GM21737 (cell line): ENCODE measurements at regions not wholly inside any gene's neighbourhood (a gene's known extent, or its start where the extent isn't known, plus 50 kb on each side); places are given as distances from the start of the nearest gene placed in this dataset.

Experiments used
- ATAC-seq: cut with Tn5 transposase; IDR thresholded peaks from one replicate; pipeline ENCODE4 v1.9.1; 2021; ENCODE audit warnings: mild to moderate bottlenecking, moderate library complexity; ENCODE audit not compliant: unreplicated experiment

GRCh38 chr22:49064836-49065235, 762.8 kb downstream of the BRD1 start:
- ATAC-seq: no peak

GRCh38 chr22:49063545-49063890, 764.2 kb downstream of the BRD1 start:
- ATAC-seq: no peak

- ATAC-seq: no peak
Observed at GRCh38 chr22:49062802-49063544, 764.7 kb downstream of the BRD1 start.

GRCh38 chr22:49062155-49062801, 765.4 kb downstream of the BRD1 start:
- no peak for ATAC-seq

GRCh38 chr22:49057910-49058309, 769.8 kb downstream of the BRD1 start:
- no peak for ATAC-seq

GRCh38 chr22:49056301-49056700, 771.4 kb downstream of the BRD1 start:
- no peak for ATAC-seq

DNA sequence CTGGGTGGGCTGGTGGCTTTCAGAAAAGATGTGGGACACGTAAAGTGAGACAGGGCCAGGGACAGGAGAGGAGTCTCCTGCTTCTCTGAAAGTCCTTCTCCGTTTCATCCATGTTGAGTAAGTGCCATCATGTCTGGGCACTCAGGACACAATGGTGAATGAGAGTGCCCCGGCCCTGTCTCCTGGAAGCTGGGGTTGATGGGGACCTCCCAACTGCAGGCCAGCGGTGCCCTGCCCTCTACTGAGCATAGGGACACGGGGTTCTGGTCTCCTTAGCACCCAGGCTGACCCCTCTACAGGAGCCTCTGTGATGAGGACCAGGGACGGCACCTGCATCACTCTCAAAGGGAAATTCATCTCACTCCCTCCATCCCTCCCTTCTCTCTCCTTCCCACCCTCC, 772.3 kb downstream of the BRD1 start:
- no peak for ATAC-seq

GRCh38 chr22:49053578-49053977, 774.1 kb downstream of the BRD1 start:
- ATAC-seq: no peak

DNA sequence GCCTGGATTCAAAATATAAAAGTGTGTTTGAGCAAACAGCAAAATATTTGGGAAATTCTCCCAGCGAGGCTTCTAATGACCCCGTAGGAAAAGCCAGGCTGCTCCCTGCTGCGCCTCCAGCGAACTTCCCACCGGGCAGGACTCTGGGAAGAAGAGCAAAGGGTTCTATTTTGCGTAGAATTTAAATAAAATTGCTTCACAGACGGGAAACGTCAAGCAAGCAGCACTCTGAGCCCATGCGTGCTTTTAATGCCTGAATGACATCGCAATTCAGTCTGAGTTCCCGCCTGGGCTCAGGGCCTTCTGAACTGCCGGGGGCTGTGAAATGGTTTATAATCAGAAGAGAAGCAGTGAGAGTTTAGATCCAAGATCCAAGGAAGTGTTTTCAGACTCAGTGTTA, 775.1 kb downstream of the BRD1 start:
- no peak for ATAC-seq

DNA sequence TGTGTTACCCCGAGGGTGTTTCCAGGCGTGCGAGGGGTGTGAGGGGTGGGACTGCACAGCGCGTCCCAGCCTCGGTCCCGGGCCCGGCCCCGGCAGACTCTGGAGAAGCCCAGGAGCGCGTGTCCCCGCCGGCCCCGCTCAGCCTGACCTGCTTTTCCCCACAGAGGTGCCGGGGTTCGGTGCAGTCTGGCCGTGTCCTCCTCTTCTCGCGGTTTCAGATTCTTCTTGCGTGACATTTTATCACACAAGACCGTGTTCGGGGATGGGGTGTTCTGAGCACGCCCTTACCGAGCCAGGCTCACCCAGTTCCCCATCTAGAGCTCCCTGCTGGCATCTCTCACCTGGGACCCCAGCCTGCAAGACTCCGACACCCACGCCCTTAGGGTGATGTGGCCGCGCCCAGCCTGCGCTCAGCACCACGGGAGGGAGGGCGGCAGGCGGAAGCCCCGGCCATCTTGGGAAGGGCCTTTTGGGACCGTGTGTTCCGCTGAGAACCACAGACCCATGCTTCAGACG, 775.6 kb downstream of the BRD1 start:
- no peak for ATAC-seq

- ATAC-seq: no peak
Observed at GRCh38 chr22:49051491-49052022, 776.1 kb downstream of the BRD1 start.

GRCh38 chr22:49049691-49050090, 778.0 kb downstream of the BRD1 start:
- no peak for ATAC-seq

GRCh38 chr22:49048591-49048990, 779.1 kb downstream of the BRD1 start:
- ATAC-seq: no peak

GRCh38 chr22:49047447-49047846, 780.2 kb downstream of the BRD1 start:
- no peak for ATAC-seq

DNA sequence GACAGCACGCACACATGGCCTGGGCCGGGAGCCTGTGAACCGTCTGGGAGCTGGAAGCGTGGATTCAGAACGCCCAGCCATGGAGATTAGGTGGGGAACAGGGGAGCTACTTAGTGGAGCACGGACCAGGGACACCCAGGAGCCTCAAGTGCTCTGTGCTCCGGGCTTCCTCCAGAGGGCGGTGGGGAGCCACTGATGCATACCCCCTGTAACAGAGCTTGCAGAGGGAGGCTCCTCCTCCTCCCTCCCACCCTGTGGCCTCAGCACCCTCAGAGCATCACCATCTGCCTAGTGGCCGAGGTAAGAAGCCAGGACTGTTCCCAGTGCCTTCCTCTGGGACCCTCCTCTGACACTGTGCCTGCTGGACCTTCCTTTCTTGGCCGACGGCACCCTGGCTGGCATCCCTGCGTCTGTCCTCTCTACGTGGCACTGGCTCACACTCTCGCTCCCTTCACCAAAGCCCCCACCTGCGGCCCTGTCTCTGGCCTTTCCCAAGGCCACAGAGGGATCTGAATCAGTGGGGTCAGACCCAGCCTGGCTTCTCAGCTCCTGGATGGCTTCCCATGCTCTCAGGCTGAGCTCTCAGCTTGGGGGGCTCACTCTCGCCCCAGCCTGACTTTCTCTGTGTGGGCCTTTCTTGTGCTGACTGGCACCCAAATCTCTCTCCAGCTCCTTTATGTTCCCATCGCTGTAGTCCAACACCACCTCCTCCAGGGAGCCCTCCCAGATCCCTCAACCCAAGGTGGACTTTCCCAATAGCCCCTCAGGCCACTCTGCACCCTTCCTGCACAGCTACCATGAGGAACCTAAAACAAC, 780.9 kb downstream of the BRD1 start:
- no peak for ATAC-seq

DNA sequence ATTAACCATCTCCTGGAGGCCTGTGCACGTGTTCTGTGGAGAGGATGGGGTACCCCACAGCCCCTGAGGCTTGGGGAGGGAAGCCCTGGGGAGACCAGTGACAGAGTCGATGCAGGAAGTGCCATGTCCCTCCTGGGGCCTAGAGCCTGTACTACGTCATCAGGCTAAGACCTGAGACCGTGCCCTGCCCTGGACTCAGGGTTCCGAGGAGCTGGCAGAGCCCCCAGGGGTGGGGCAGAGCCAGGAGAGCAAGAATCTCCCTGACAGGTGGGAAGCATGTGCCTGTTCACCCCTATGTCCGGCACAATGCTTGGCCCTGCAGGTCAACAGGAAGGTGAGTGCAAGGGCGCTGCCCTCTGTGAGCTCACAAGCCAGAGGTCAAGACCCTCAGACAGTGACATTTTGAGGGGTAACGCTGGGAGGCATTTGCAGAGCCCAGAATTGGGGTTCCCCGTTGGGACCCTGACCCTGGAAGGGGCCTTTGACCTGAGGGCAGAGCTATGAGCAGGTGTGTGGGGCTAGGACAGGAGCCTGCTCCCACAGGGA, 781.6 kb downstream of the BRD1 start:
- no peak for ATAC-seq

DNA sequence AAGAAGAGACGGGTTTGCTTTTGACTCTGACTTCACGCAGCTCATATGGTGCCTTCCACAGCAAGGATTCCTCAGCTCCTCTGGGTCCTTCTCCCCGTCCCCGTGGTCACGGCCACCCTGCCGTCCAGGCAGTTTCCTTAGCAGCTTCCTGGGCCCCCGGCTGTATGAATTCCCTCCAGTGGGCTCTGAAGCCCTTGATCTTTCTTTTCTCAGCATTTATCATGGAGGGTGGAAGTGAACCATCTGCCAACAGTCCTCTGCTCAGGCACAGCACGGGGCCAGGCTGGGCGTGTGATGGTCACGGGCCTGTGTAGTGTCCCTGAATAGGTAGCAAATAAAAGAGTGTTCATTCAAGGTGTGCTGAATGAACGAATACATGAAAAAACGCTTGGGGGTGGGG, 782.4 kb downstream of the BRD1 start:
- ATAC-seq: no peak

GRCh38 chr22:49044776-49045175, 782.9 kb downstream of the BRD1 start:
- ATAC-seq: no peak

DNA sequence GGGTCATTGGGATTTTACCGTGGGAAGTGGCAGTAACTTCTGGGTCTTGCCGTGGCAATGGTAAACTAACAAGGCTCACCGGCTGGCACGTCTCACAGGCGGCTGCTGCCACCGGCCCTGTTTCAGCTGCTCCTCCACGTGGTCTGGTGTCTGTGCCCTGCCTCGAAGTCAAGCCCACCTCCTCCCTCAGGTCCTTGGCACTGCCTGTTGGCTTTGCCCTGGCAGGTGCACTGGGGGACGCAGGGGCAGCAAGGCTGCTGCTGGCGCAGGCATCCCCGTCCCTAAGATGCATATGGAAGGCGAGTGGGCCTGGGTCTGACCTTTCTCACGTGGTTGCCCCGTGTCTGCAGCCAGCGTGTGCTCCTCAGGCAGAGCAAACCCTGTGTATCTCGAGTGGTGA, 783.6 kb downstream of the BRD1 start:
- ATAC-seq: no peak

DNA sequence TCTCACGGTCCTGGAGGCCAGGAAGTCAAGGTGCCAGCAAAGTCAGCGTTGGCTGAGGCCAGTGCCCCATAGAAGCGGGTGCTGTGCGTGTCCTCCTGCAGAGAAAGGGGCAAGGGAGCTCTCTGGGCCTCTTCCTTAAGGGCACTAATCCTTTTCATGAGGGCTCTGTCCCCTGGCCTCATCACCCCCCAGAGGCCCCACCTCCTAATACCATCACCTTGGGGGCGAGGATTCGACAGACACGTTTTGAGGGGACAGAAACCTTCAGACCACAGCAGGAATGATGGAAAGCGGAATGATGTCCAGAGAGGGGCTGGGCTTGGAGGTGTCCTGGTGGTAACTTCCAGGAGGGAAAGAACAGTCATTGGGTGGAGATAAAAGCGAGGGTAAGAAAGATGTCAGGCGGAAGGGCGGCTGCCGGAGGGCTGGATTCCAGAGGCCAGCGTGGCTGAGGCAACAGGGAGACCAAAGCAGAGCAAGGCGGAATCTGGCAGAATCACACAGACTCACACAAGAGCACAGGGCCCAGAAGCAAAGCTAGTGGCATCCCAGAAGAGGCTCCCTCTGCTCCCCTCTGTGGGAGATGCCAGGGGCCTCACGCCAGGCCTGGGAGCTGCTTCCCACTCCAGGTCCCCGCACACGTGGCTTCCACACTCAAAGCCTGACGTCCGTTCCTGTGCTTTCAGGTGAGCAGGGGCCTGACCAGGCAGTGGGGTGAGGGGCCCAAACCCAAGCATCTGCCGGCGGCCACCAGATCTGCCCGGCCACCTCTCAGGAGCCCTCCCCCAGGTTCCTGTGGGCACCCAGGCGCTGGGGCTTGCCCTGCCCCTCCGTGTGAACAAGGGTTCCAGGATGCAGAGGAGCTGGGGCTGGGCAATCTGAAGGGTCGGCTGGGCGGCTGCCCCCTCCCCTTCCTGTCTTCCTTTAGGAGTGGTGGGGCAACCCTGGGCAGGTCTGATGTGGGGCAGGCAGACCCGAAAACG, 784.5 kb downstream of the BRD1 start:
- ATAC-seq: no peak
